Hepatocyte (in vitro differentiated cells): ENCODE measurements at regions not wholly inside any gene's neighbourhood (a gene's known extent, or its start where the extent isn't known, plus 50 kb on each side); places are given as distances from the start of the nearest gene placed in this dataset.

Experiments
- CTCF ChIP-seq: fragments of 200-600 bp; sonication (generic); IDR thresholded peaks from 2 replicates; pipeline ENCODE4 v1.5.1; 2016; ENCODE audit warnings: antibody characterized with exemption, mild to moderate bottlenecking; ENCODE audit not compliant: poor library complexity
- EZH2 ChIP-seq: fragments of 200-600 bp; sonication (generic); IDR thresholded peaks from 2 replicates; pipeline ENCODE4 v1.6.1; 2016; ENCODE audit warnings: antibody characterized with exemption, mild to moderate bottlenecking, borderline replicate concordance
- EZH2phosphoT487 ChIP-seq: fragments of 200-600 bp; sonication (generic); IDR thresholded peaks from one replicate; pipeline ENCODE4 v1.6.1; 2018; ENCODE audit warnings: antibody characterized with exemption, mild to moderate bottlenecking, low read depth, moderate library complexity; ENCODE audit not compliant: unreplicated experiment, severe bottlenecking

- TF ChIP-seq CTCF (no peak), EZH2phosphoT487 (no peak), EZH2 (no peak)
Observed at GRCh38 chr1:9435153-9435636, 104.1 kb upstream of the SLC25A33 start.
